Peyer's patch (tissue), 4 donors: ENCODE measurements at regions not wholly inside any gene's neighbourhood (a gene's known extent, or its start where the extent isn't known, plus 50 kb on each side); places are given as distances from the start of the nearest gene placed in this dataset.

Source experiments
- CTCF ChIP-seq, 6 experiments: fragments of 450-650 bp in 4 of 6; fragments of 200-600 bp in 2 of 6; sonication (generic) in 1 of 6; IDR thresholded peaks; one replicate each; pipeline ENCODE4 v1.5.1; 2017 to 2019; ENCODE audit warnings: antibody characterized with exemption in 6 of 6, mild to moderate bottlenecking in 3 of 6, moderate library complexity in 1 of 6
- POLR2A ChIP-seq, 2 donors: fragments of 450-650 bp; IDR thresholded peaks; one replicate each; pipeline ENCODE4 v1.5.1; 2017; ENCODE audit warnings: antibody characterized with exemption in 2 of 2, mild to moderate bottlenecking in 2 of 2, moderate library complexity in 2 of 2

DNA sequence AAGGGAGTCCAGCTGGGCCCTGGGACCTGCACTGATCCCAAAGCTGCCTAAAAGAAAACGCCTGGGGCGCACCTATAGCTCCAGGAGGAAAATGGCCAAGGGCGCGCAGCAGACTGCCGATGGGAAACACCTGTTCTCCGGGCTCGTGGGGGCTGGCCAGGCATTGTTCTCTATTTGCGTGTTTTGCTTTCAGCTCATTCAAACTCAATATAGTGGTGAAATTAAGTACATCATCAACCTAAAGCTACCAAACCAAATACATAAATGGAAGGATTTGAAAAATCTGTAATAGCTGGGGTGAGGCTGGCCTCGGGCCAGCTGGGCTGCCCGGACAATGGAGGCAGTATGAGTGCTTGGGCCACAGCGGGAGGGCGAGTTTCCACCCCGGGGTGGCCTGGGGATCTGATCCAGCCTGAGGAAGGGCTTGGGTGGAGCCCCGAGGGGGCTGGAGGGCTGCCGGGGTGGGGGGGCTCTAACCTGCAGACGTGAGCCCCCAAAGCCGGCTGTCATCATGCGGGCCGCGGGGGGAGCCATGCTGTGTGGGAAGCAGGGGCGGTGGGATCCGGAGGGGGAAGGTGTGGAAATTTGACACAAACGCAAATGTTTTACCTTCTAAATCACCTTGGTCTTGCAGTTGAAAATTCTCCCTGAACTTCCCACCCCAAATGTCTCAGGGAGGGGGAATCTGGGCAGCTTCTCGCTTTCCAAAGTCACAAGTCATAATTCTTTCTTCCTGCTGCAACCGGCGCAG is 77.6 kb downstream of the ASB1 start:
- no peak for TF ChIP-seq POLR2A (IDR thresholded peaks at IDR 0.05)
- no peak for TF ChIP-seq CTCF (IDR thresholded peaks at IDR 0.05)
